Omental fat pad (tissue), 3 donors: ENCODE measurements at regions not wholly inside any gene's neighbourhood (a gene's known extent, or its start where the extent isn't known, plus 50 kb on each side); places are given as distances from the start of the nearest gene placed in this dataset.

Experiments
- ATAC-seq: fragments of 150-250 bp; one replicate; pipeline ENCODE4 v1.9.1; 2016; ENCODE audit warnings: mild to moderate bottlenecking, moderate library complexity; ENCODE audit not compliant: low FRiP score
- DNase-seq: peaks from one replicate; pipeline ENCODE4 v3.0.0-alpha.2; 2019; ENCODE audit warnings: low spot score
- CTCF ChIP-seq, 3 donors: fragments of 450-650 bp; IDR thresholded peaks; one replicate each; pipeline ENCODE4 v1.5.1; 2016 to 2017; ENCODE audit warnings: antibody characterized with exemption in 3 of 3, mild to moderate bottlenecking in 3 of 3, moderate library complexity in 2 of 3

- no peak for ATAC-seq
- DNase-seq = no peak
- no peak for TF ChIP-seq CTCF (IDR thresholded peaks at IDR 0.05)
Observed at GRCh38 chr13:110808138-110808537, 94.6 kb downstream of the ING1 start.

GRCh38 chr13:110809871-110810486 lies 96.5 kb downstream of the ING1 start:
- no peak for TF ChIP-seq CTCF (IDR thresholded peaks at IDR 0.05)
- DNase-seq = no peak
- no peak for ATAC-seq

GRCh38 chr13:110811008-110811720 lies 97.7 kb downstream of the ING1 start:
- DNase-seq (no peak), ATAC-seq (no peak)
- no peak for TF ChIP-seq CTCF (IDR thresholded peaks at IDR 0.05)

- no peak for ATAC-seq
- no peak for TF ChIP-seq CTCF (IDR thresholded peaks at IDR 0.05)
- DNase-seq = no peak
Observed at GRCh38 chr13:110811771-110812120, 98.2 kb downstream of the ING1 start.

GRCh38 chr13:110812121-110812868 lies 98.8 kb downstream of the ING1 start:
- ATAC-seq (peak; percentile 55), DNase-seq (no peak)
- no peak for TF ChIP-seq CTCF (IDR thresholded peaks at IDR 0.05)

- ATAC-seq (peak; percentile 17), DNase-seq (no peak)
- no peak for TF ChIP-seq CTCF (IDR thresholded peaks at IDR 0.05)
Observed at GRCh38 chr13:110812869-110813645, 99.6 kb downstream of the ING1 start.
